Progenitor cell of endocrine pancreas (in vitro differentiated cells): ENCODE measurements at regions not wholly inside any gene's neighbourhood (a gene's known extent, or its start where the extent isn't known, plus 50 kb on each side); places are given as distances from the start of the nearest gene placed in this dataset.

Experiments used
- DNase-seq: peaks from one replicate; pipeline ENCODE4 v3.0.0; 2021; ENCODE audit warnings: low spot score; ENCODE audit not compliant: unreplicated experiment
- H3K27ac Mint-ChIP-seq: 2 replicates; pipeline ENCODE4 v1.8.0; 2021; ENCODE audit warnings: mild to moderate bottlenecking, moderate library complexity, mixed read lengths
- H3K27me3 Mint-ChIP-seq: 2 replicates; pipeline ENCODE4 v1.8.0; 2021; ENCODE audit warnings: mixed read lengths
- H3K36me3 Mint-ChIP-seq: 2 replicates; pipeline ENCODE4 v1.8.0; 2022; ENCODE audit warnings: mixed read lengths; ENCODE audit not compliant: insufficient read depth
- H3K4me1 Mint-ChIP-seq: 2 replicates; pipeline ENCODE4 v1.8.0; 2021; ENCODE audit warnings: low read depth, mixed read lengths
- H3K4me3 Mint-ChIP-seq: 2 replicates; pipeline ENCODE4 v1.8.0; 2021; ENCODE audit warnings: low read depth, mild to moderate bottlenecking, moderate library complexity, mixed read lengths
- H3K9me3 Mint-ChIP-seq: 2 replicates; pipeline ENCODE4 v1.8.0; 2021; ENCODE audit warnings: low read depth, mixed read lengths
- TF ChIP-seq, protein P1 (sequence below): fragments of 200-600 bp; sonication (generic); IDR thresholded peaks from one replicate; pipeline ENCODE4 v1.5.0; 2021; ENCODE audit warnings: antibody characterized with exemption, mild to moderate bottlenecking; ENCODE audit not compliant: unreplicated experiment

DNA sequence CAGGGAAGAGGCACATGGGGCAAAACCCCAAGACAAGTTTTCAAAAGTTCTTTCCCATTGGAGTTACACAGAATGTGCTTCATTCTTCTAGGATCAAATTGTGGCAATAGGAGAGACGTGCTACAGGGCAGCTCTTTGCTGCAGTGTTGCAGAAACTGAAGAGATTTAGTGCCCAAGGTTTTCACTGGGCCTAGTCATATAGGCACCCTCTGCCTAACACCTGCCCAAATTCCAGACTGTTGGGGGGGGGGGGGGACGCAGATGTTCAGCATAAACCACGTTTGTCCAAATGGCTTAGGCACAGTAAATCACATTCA, 346.8 kb upstream of the ZNF717 start:
- Mint-ChIP-seq H3K27ac (no peak overlapping the region), H3K27me3 (no peaks in the 10 kb centered on the region), H3K9me3 (no peaks in the 10 kb centered on the region), H3K4me3 (no peak overlapping the region), H3K4me1 (no peaks in the 10 kb centered on the region), H3K36me3 (no peaks in the 10 kb centered on the region)
- DNase-seq, result no peak
- TF ChIP-seq, protein P1, sequence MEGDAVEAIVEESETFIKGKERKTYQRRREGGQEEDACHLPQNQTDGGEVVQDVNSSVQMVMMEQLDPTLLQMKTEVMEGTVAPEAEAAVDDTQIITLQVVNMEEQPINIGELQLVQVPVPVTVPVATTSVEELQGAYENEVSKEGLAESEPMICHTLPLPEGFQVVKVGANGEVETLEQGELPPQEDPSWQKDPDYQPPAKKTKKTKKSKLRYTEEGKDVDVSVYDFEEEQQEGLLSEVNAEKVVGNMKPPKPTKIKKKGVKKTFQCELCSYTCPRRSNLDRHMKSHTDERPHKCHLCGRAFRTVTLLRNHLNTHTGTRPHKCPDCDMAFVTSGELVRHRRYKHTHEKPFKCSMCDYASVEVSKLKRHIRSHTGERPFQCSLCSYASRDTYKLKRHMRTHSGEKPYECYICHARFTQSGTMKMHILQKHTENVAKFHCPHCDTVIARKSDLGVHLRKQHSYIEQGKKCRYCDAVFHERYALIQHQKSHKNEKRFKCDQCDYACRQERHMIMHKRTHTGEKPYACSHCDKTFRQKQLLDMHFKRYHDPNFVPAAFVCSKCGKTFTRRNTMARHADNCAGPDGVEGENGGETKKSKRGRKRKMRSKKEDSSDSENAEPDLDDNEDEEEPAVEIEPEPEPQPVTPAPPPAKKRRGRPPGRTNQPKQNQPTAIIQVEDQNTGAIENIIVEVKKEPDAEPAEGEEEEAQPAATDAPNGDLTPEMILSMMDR, result no peak

DNA sequence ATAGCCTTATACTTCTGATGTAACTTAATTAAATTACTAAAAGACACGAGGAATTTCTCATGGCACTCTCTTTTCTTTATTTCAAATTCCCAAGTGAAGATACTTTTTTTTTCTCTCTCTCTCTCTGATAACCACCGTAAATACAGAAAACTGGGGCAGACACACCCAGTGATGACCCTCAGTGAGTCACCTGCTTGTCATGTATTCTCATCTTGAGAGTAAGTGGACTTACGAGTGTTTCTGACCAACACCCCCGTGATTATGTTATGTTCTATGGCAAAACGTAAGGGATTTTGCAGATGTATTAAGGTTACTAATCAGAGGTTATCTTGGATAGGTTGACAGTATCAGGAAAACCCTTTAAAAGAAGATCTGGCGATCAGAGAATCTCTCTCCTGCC, 348.8 kb upstream of the ZNF717 start:
- peaks cover 1% of the 10 kb centered on the region for H3K4me1 Mint-ChIP-seq
- TF ChIP-seq, protein P1, result no peak
- H3K9me3 Mint-ChIP-seq, result no peaks in the 10 kb centered on the region
- H3K27me3 Mint-ChIP-seq, result no peaks in the 10 kb centered on the region
- no peak overlapping the region for H3K27ac Mint-ChIP-seq
- H3K4me3 Mint-ChIP-seq, result no peak overlapping the region
- no peaks in the 10 kb centered on the region for H3K36me3 Mint-ChIP-seq
- DNase-seq, result no peak

DNA sequence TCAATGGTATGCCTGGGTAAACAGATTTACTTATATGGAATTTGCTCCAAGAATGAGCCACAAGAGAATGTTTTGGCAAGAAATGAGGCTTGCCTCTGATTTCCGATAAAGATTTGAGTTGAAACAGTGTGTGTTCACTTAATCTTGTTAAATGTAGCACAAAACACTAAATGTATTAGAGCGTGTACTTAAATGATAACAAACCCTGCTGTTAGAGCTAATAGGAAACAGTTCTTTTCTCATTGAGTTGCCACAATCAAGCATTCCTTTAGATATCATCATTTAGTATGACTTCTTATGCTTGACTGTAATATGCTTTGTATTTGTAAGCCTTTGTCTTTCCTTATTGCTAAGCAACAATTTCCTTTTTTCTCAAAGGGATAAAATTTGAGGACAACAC, 353.6 kb upstream of the ZNF717 start:
- TF ChIP-seq, protein P1, result no peak
- DNase-seq, result no peak
- H3K36me3 Mint-ChIP-seq, result no peaks in the 10 kb centered on the region
- H3K27me3 Mint-ChIP-seq, result no peaks in the 10 kb centered on the region
- H3K27ac Mint-ChIP-seq, result no peak overlapping the region
- H3K4me3 Mint-ChIP-seq, result no peak overlapping the region
- H3K9me3 Mint-ChIP-seq, result no peaks in the 10 kb centered on the region
- peaks cover 1% of the 10 kb centered on the region for H3K4me1 Mint-ChIP-seq

DNA sequence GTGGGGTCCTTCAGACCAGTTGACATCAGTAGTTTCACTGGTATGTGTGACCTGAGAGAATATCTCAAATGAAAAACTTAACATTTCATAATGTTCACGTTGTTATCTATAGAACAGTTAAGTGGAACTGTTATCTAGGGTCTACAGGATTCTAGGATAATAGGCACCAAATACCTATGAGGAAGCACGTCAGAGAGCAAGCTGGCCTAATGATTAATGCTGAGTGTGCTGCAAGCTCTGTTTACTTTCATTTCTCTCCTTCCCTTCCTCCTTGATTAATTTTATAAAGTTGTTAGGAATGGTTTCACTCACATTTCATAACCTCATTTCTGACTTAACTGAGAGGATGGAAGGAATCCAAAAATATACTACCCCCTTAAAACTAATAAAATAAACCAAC, 362.5 kb upstream of the ZNF717 start:
- Mint-ChIP-seq H3K36me3 (no peaks in the 10 kb centered on the region), H3K27ac (no peak overlapping the region), H3K4me3 (no peak overlapping the region), H3K27me3 (no peaks in the 10 kb centered on the region), H3K9me3 (peaks cover 3% of the 10 kb centered on the region), H3K4me1 (no peaks in the 10 kb centered on the region)
- TF ChIP-seq, protein P1, result no peak
- DNase-seq, result no peak

DNA sequence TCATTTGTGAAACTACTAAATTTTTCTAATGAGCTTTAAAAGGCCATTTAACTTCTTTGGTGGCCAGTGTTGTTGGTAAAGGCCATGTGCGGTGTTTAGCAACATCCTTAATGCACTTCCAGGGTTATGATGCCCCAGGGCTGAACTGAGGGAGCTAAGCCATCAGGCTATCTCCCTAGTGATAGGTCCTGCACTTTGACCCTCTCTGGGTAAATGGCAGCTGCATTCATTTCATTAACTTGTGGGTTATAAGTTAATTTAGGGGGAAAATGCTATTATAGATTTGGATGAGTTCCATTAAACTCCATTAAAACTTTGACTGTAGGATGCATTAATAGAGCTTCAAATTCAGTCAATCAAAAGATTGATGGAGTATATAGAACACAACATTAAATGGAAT, 366.7 kb upstream of the ZNF717 start:
- Mint-ChIP-seq H3K4me1 (no peaks in the 10 kb centered on the region), H3K27me3 (no peaks in the 10 kb centered on the region), H3K36me3 (no peaks in the 10 kb centered on the region), H3K27ac (no peak overlapping the region), H3K9me3 (peaks cover 3% of the 10 kb centered on the region), H3K4me3 (no peak overlapping the region)
- no peak for DNase-seq
- TF ChIP-seq, protein P1, result no peak
